Suprapubic skin (tissue), 4 donors: ENCODE measurements at regions not wholly inside any gene's neighbourhood (a gene's known extent, or its start where the extent isn't known, plus 50 kb on each side); places are given as distances from the start of the nearest gene placed in this dataset.

Source experiments
- EP300 ChIP-seq: sonication (generic); formaldehyde crosslinking; IDR thresholded peaks from one replicate; pipeline ENCODE4 v1.6.1; 2017; ENCODE audit warnings: antibody characterized with exemption
- POLR2A ChIP-seq, 2 donors: fragments of 450-650 bp; IDR thresholded peaks; one replicate each; pipeline ENCODE4 v1.6.1; 2017; ENCODE audit warnings: antibody characterized with exemption in 2 of 2, mild to moderate bottlenecking in 2 of 2, moderate library complexity in 2 of 2
- POLR2AphosphoS5 ChIP-seq, 3 donors: sonication (generic); formaldehyde crosslinking; IDR thresholded peaks; one replicate each; pipeline ENCODE4 v1.6.1; 2017; ENCODE audit warnings: antibody characterized with exemption in 3 of 3
- TF ChIP-seq, protein P1 (sequence below), 2 donors: fragments of 200-600 bp in 1 of 2; fragments of 450-650 bp in 1 of 2; sonication (generic) in 1 of 2; IDR thresholded peaks; one replicate each; pipeline ENCODE4 v1.5.1; 2016 to 2019; ENCODE audit warnings: antibody characterized with exemption in 2 of 2, mild to moderate bottlenecking in 1 of 2, moderate library complexity in 1 of 2

DNA sequence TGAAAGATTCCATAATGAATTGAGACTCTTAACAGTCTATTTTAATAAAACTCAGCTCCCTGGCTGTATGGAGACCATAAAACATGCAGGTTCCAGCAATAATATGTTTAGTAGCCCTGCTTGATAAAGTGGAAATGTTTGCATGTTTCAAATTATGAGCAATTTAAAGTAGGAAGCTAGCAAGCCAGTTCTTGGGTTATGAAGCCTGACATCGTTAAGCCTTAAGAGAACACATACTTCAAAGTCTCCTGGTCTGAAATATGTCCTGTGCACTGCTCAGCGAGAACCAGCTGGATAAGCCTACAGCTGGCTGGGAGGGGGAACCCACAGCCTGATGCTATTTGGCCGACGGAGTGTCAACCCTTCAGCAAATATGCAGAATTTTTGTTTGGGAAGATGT, 140.3 kb downstream of the SALL1 start:
- TF ChIP-seq, protein P1, sequence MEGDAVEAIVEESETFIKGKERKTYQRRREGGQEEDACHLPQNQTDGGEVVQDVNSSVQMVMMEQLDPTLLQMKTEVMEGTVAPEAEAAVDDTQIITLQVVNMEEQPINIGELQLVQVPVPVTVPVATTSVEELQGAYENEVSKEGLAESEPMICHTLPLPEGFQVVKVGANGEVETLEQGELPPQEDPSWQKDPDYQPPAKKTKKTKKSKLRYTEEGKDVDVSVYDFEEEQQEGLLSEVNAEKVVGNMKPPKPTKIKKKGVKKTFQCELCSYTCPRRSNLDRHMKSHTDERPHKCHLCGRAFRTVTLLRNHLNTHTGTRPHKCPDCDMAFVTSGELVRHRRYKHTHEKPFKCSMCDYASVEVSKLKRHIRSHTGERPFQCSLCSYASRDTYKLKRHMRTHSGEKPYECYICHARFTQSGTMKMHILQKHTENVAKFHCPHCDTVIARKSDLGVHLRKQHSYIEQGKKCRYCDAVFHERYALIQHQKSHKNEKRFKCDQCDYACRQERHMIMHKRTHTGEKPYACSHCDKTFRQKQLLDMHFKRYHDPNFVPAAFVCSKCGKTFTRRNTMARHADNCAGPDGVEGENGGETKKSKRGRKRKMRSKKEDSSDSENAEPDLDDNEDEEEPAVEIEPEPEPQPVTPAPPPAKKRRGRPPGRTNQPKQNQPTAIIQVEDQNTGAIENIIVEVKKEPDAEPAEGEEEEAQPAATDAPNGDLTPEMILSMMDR (IDR thresholded peaks at IDR 0.05) = no peak
- TF ChIP-seq POLR2A (IDR thresholded peaks at IDR 0.05) = no peak
- TF ChIP-seq POLR2AphosphoS5 (IDR thresholded peaks at IDR 0.05) = no peak
- TF ChIP-seq EP300 = no peak
